Sigmoid colon (tissue), 6 donors: ENCODE measurements at regions not wholly inside any gene's neighbourhood (a gene's known extent, or its start where the extent isn't known, plus 50 kb on each side); places are given as distances from the start of the nearest gene placed in this dataset.

Experiments
- DNase-seq: peaks from one replicate; pipeline ENCODE4 v3.0.0-alpha.2; 2019
- H3K27ac ChIP-seq, 4 donors: fragments of 200-600 bp; sonication (generic); one replicate each; pipeline ENCODE4 v1.5.1; 2016 to 2019; ENCODE audit warnings: mild to moderate bottlenecking in 1 of 4
- H3K27me3 ChIP-seq, 3 donors: fragments of 200-600 bp; sonication (generic); one replicate each; pipeline ENCODE4 v1.5.1; 2019; ENCODE audit warnings: mild to moderate bottlenecking in 1 of 3
- H3K36me3 ChIP-seq, 4 donors: fragments of 200-600 bp; sonication (generic); one replicate each; pipeline ENCODE4 v1.5.1; 2016 to 2019
- H3K4me1 ChIP-seq, 4 donors: fragments of 200-600 bp; sonication (generic); one replicate each; pipeline ENCODE4 v1.5.1; 2017 to 2019
- H3K4me3 ChIP-seq, 4 donors: fragments of 200-600 bp; sonication (generic); one replicate each; pipeline ENCODE4 v1.5.1; 2017 to 2019; ENCODE audit warnings: mild to moderate bottlenecking in 2 of 4, moderate library complexity in 1 of 4
- H3K9me3 ChIP-seq, 4 donors: fragments of 200-600 bp in 3 of 4; sonication (generic) in 3 of 4; one replicate each; pipeline versions ENCODE4 v1.5.1 to v1.6.1; 2013 to 2019
- CTCF ChIP-seq, 4 experiments: fragments of 450-650 bp in 3 of 4; fragments of 200-600 bp in 1 of 4; IDR thresholded peaks; one replicate each; pipeline ENCODE4 v1.5.1; 2016 to 2019; ENCODE audit warnings: antibody characterized with exemption in 4 of 4, mild to moderate bottlenecking in 3 of 4, moderate library complexity in 2 of 4
- EP300 ChIP-seq, 4 donors: sonication (generic); formaldehyde crosslinking; IDR thresholded peaks; one replicate each; pipeline ENCODE4 v1.6.1; 2017; ENCODE audit warnings: antibody characterized with exemption in 4 of 4
- POLR2A ChIP-seq, 2 donors: fragments of 450-650 bp; IDR thresholded peaks; one replicate each; pipeline ENCODE4 v1.6.1; 2016; ENCODE audit warnings: antibody characterized with exemption in 2 of 2, mild to moderate bottlenecking in 2 of 2, moderate library complexity in 2 of 2
- POLR2AphosphoS5 ChIP-seq, 4 donors: sonication (generic); formaldehyde crosslinking; IDR thresholded peaks; one replicate each; pipeline ENCODE4 v1.6.1; 2017; ENCODE audit warnings: antibody characterized with exemption in 4 of 4
- WGBS, 2 donors: extraction: QIAGEN DNeasy Blood & Tissue Kit; methylation state at CpG; one replicate each; pipeline ENCODE4 v1.1.7; 2013; 5-methylcytosine and 5-hydroxymethylcytosine counted together
- intact Hi-C: fragments of 100-400 bp; cut with DNase I; formaldehyde crosslinking; loops from one replicate; pipeline ENCODE4 v1.15.1; 2023
- donor health status: healthy with polysubstance abuse.
- donor health status: healthy.

- WGBS, 2 donors: 86% methylated on average over 3 of the region's 3 CpGs
- no peaks in the 10 kb centered on the region for H3K9me3 ChIP-seq
- intact Hi-C loops: no loop called here
These were observed 320.0 kb upstream of the PSMD7 start for GRCh38 chr16:73976644-73977043.

GRCh38 chr16:73973174-73973573, 323.4 kb upstream of the PSMD7 start:
- Histone ChIP-seq H3K36me3 (no peaks in the 10 kb centered on the region), H3K9me3 (no peaks in the 10 kb centered on the region), H3K4me1 (no peaks in the 10 kb centered on the region), H3K27ac (no peak overlapping the region), H3K4me3 (no peak overlapping the region), H3K27me3 (no peaks in the 10 kb centered on the region)
- intact Hi-C loops: no loop called here
- WGBS, 2 donors: 75 to 80% methylated on average over 4 of the region's 4 CpGs
- no peak for DNase-seq
- TF ChIP-seq EP300 (IDR thresholded peaks at IDR 0.05) (no peak), POLR2A (IDR thresholded peaks at IDR 0.05) (no peak), POLR2AphosphoS5 (IDR thresholded peaks at IDR 0.05) (no peak), CTCF (IDR thresholded peaks at IDR 0.05) (no peak)

More at GRCh38 chr16:73976644-73977043, 320.0 kb upstream of the PSMD7 start:
- no peak for DNase-seq
- Histone ChIP-seq H3K27me3 (no peaks in the 10 kb centered on the region), H3K36me3 (no peaks in the 10 kb centered on the region), H3K4me3 (no peak overlapping the region), H3K27ac (no peak overlapping the region), H3K4me1 (no peaks in the 10 kb centered on the region)
- TF ChIP-seq POLR2AphosphoS5 (IDR thresholded peaks at IDR 0.05): no peak
- TF ChIP-seq POLR2A (IDR thresholded peaks at IDR 0.05): no peak
- TF ChIP-seq EP300 (IDR thresholded peaks at IDR 0.05): no peak
- TF ChIP-seq CTCF (IDR thresholded peaks at IDR 0.05): no peak

GRCh38 chr16:73966851-73967250, 329.8 kb upstream of the PSMD7 start:
- no peak for DNase-seq
- no peaks in the 10 kb centered on the region for H3K36me3 ChIP-seq
- intact Hi-C loops: no loop called here
- TF ChIP-seq CTCF (IDR thresholded peaks at IDR 0.05): no peak
- H3K9me3 ChIP-seq: no peaks in the 10 kb centered on the region
- H3K4me3 ChIP-seq: no peak overlapping the region
- WGBS, 2 donors: 80 to 86% methylated on average over 5 of the region's 5 CpGs
- H3K4me1 ChIP-seq: no peaks in the 10 kb centered on the region
- no peaks in the 10 kb centered on the region for H3K27me3 ChIP-seq
- no peak overlapping the region for H3K27ac ChIP-seq

GRCh38 chr16:73965591-73965990, 331.0 kb upstream of the PSMD7 start:
- WGBS, 2 donors: 89 to 93% methylated on average over 3 of the region's 3 CpGs
- DNase-seq: no peak
- TF ChIP-seq EP300 (IDR thresholded peaks at IDR 0.05): no peak
- H3K36me3 ChIP-seq: no peaks in the 10 kb centered on the region
- peaks cover 0 to 2% (median 0%) of the 10 kb centered on the region in 4 donors for H3K9me3 ChIP-seq
- intact Hi-C loops: no loop called here
- H3K4me1 ChIP-seq: no peaks in the 10 kb centered on the region
- H3K4me3 ChIP-seq: no peak overlapping the region
- H3K27me3 ChIP-seq: no peaks in the 10 kb centered on the region
- no peak overlapping the region for H3K27ac ChIP-seq

GRCh38 chr16:73956587-73957494, 339.8 kb upstream of the PSMD7 start:
- TF ChIP-seq CTCF (IDR thresholded peaks at IDR 0.05) (peak in 3 of 4 experiments; percentile 61 to 83 (median 65)), EP300 (IDR thresholded peaks at IDR 0.05) (no peak)
- 44% methylated on average over 10 of the region's 10 CpGs for WGBS, 2 donors

More at GRCh38 chr16:73956587-73957494, 339.8 kb upstream of the PSMD7 start:
- intact Hi-C loops: loop anchor here (5.0 kb wide), 1 partner anchor 1835 kb away; no protein-coding TSS in a partner anchor
- DNase-seq: peak; percentile 73
- Histone ChIP-seq H3K27ac (no peak overlapping the region), H3K4me3 (peak overlapping the region in 2 of 4 donors; percentile 13 to 15), H3K27me3 (peaks cover 0 to under 1% (median 0%) of the 10 kb centered on the region in 3 donors), H3K9me3 (peaks cover 0 to 2% (median 0%) of the 10 kb centered on the region in 4 donors), H3K36me3 (no peaks in the 10 kb centered on the region), H3K4me1 (peaks cover 0 to 11% (median 4%) of the 10 kb centered on the region in 4 donors)
